ENCODE measurements at regions not wholly inside any gene's neighbourhood (a gene's known extent, or its start where the extent isn't known, plus 50 kb on each side); places are given as distances from the start of the nearest gene placed in this dataset.

DNA sequence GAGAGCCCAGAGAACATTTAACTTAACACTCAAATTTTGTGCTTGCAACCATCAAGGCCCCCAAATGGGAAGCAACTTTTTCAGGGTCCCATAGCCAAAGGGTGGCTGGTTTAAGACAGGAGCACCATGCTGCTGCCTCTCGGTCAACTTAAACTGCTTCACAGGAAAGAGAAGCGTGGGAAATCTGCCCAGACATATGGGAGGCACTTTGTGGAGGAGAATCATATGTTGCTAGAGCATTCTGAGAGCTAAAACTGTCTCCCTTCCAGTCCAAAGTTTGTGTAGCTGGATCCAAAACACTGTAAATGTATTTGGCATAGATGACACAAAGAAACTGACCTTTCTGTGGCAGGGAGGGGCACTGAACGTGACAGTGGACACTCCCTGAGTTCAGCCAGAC lies 305.9 kb upstream of the RORA start:
- no peak for DNase-seq (ENCODE audit: low spot score)
- in situ Hi-C loops (cut with MboI; ENCODE audit: low sequenced_read_pairs, unreplicated experiment): no loop called here
- TF ChIP-seq, protein P1, sequence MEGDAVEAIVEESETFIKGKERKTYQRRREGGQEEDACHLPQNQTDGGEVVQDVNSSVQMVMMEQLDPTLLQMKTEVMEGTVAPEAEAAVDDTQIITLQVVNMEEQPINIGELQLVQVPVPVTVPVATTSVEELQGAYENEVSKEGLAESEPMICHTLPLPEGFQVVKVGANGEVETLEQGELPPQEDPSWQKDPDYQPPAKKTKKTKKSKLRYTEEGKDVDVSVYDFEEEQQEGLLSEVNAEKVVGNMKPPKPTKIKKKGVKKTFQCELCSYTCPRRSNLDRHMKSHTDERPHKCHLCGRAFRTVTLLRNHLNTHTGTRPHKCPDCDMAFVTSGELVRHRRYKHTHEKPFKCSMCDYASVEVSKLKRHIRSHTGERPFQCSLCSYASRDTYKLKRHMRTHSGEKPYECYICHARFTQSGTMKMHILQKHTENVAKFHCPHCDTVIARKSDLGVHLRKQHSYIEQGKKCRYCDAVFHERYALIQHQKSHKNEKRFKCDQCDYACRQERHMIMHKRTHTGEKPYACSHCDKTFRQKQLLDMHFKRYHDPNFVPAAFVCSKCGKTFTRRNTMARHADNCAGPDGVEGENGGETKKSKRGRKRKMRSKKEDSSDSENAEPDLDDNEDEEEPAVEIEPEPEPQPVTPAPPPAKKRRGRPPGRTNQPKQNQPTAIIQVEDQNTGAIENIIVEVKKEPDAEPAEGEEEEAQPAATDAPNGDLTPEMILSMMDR (IDR thresholded peaks at IDR 0.05; ENCODE audit: borderline replicate concordance, control extremely low read depth, extremely low read depth, insufficient read depth, missing control alignments): no peak

DNA sequence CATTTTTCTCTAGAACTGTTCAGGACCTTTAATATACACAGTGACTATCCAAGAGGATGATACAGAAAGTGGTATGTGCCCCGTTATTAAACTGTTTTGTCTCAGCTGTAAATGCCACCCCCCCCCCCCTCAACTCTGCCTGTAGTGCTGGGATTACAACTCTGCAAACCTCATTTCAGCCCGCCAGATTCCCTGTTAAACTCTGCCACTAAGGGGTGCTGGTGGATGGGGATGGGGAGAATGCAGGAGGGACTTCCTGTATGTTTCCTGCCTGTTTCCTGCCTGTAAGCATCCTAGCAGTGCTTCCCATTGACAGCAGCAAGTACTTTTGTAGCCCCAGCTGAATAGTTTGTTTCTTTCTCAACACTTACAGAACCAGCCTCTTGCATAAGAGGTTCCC lies 301.7 kb upstream of the RORA start:
- TF ChIP-seq, protein P1 (IDR thresholded peaks at IDR 0.05; ENCODE audit: borderline replicate concordance, control extremely low read depth, extremely low read depth, insufficient read depth, missing control alignments): no peak
- in situ Hi-C loops (cut with MboI; ENCODE audit: low sequenced_read_pairs, unreplicated experiment): no loop called here
- no peak for DNase-seq (ENCODE audit: low spot score)

DNA sequence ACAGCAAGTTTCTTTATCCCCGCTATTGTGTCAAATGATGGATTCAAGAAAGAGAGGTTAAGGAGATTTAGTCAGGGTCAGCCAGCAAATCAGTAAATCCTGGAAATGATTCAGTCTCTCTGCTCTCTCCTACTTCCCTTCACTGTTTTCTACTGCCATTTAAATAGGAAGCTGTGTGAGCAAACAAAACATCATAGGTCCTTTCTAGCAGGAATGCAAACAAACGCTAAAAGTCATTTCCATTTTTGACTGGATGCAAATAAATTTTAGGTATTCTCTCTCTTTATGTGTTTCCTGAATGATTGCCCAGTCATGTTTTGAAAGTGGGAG lies 299.4 kb upstream of the RORA start:
- in situ Hi-C loops (cut with MboI; ENCODE audit: low sequenced_read_pairs, unreplicated experiment): no loop called here
- DNase-seq (ENCODE audit: low spot score): no peak
- TF ChIP-seq, protein P1 (IDR thresholded peaks at IDR 0.05; ENCODE audit: borderline replicate concordance, control extremely low read depth, extremely low read depth, insufficient read depth, missing control alignments): no peak

DNA sequence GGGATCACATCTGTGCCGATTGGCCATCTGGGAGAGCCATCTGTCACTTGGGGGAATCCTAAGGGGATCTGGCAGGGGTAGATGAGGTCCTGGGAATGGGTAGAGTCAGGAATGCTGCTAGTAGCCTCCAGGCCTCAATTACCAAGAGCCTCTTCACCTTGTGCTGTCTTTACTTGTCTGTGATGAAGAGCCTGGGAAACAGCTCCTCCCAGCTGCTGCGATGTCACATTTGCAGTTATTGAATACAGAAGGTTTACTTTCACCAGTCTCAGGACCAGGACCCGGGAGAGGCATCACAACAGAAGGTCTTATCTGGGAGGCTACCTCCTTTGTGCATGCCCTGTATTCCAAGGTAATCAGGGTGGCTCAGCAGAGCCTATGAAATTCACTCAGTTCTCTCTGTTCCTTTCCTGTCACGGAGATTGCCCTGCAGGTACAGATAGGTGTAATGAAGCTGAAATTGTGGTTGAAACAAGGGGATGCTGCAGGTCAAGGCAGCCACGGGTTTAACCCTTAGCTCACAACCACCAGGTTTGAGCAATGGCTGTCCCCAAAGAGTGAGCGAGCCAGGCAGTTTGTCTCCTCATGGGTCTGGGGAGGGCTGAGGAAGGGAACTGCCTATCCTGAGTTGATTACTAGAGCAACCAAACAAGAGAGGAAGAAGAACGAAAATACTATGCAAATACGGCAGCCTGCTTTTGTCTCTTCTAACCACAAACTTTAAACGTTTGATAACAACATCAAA lies 298.9 kb upstream of the RORA start:
- no peak for DNase-seq (ENCODE audit: low spot score)
- TF ChIP-seq, protein P1 (IDR thresholded peaks at IDR 0.05; ENCODE audit: borderline replicate concordance, control extremely low read depth, extremely low read depth, insufficient read depth, missing control alignments): no peak
- in situ Hi-C loops (cut with MboI; ENCODE audit: low sequenced_read_pairs, unreplicated experiment): no loop called here

DNA sequence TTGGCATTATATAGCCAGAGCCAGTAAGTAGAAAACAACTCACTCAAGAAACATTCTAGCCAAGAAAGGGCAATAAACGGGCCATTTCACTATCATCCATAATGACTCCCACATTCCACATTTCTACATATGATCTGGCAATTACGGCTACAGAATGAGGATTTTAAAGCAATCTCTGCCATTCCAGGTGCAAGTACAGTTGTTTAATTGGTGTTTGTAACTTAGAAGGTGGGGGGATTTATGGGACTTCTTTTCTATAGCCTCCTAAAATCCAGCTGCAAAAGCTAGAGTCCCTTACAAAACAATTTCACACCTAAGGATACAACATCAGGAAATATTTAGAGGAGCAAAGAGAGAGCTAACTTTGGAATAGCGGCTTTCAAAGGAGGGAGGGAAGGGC lies 295.4 kb upstream of the RORA start:
- no peak for DNase-seq (ENCODE audit: low spot score)
- TF ChIP-seq, protein P1 (IDR thresholded peaks at IDR 0.05; ENCODE audit: borderline replicate concordance, control extremely low read depth, extremely low read depth, insufficient read depth, missing control alignments): no peak
- in situ Hi-C loops (cut with MboI; ENCODE audit: low sequenced_read_pairs, unreplicated experiment): no loop called here

DNA sequence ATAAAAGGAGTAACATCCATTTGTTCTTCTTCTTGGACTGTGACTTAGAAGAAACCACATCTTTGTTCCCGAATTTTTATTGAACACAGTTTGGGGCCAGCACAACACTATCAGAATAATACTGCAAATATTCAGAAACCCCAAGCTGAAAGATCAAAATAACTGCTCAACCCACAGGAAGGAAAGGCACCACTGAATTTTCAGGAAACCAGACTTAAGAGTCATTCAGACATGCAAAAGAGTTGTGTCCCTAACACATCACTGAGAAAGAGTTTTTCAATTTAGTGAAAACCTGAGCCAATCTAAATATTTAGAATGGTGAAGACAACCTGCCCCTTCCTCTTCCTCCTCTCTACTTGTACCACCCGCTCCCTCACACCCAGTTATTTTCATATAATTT lies 295.0 kb upstream of the RORA start:
- DNase-seq (ENCODE audit: low spot score): no peak
- TF ChIP-seq, protein P1 (IDR thresholded peaks at IDR 0.05; ENCODE audit: borderline replicate concordance, control extremely low read depth, extremely low read depth, insufficient read depth, missing control alignments): no peak
- in situ Hi-C loops (cut with MboI; ENCODE audit: low sequenced_read_pairs, unreplicated experiment): no loop called here
